ENCODE measurements at regions not wholly inside any gene's neighbourhood (a gene's known extent, or its start where the extent isn't known, plus 50 kb on each side); places are given as distances from the start of the nearest gene placed in this dataset.

DNA sequence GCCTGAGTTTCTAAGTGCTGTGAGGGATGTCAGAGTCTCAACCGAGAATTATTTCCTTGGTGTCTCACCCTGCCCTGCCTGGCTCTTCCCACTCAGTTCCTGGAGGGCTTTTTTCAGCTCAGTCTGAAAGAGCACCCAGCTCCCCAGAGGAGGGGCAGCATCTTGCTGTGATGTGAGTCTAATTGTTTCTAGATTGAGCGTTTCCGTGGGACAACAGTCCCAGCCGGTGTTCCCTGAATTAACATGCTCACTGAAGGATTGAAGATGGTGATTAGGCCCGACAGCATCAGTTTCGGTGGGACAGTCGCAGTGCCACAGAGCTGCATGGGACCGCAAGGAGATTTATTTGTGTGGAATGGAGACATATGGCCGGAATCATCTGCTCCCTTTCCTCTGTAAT lies 587.6 kb downstream of the DHX35 start:
- WGBS, 3 donors = 65 to 79% (median 72%) methylated on average over 9 of the region's 9 CpGs
- intact Hi-C loops (cut with DNase I) = no loop called here
- no peaks in the 10 kb centered on the region for H3K4me1 ChIP-seq (ENCODE audit: insufficient read depth)

DNA sequence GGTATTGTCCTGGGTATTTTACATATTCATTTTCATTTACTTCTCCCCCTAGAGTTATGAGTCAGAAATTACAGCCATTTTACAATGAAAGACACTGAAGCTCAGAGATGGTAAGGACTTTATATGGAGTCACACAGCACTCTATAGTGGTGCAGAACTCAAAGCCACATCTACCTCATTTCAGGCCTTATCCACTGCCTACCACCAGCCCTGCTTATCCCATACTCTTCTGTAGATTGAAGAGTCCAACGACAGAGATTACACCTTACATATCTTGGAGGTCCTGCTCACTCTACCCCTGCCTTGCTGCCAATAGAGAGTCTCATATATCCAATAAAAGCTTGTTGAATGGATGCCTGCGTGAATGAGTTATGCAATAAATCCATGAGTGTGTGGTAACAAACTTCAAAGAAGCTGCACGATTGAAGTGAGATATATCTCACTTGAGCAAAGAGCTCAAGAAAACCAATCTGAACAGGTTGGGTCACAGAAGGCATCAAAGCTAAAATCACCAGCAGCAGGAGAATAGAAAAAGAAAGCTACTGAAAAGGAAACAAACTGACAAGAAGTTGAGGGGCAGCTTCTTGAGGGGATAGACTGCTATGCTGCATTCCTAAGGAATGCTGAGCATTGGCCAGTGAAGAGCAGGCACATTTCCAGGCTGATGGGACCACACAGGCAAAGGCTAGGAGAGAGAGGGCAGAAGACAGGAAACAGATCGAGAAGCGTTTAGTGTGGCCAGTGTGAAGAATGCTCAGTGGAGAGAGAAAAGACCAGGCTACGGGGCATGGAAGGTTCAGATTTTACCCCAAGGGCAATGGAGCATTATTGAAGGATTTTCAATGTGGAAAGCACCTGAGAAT lies 585.6 kb downstream of the DHX35 start:
- DNase-seq = no peak
- H3K36me3 ChIP-seq = no peaks in the 10 kb centered on the region
- H3K27me3 ChIP-seq = no peaks in the 10 kb centered on the region
- 52 to 57% (median 54%) methylated on average over 6 of the region's 6 CpGs for WGBS, 3 donors
- intact Hi-C loops (cut with DNase I) = no loop called here
- no peak for TF ChIP-seq CTCF (IDR thresholded peaks at IDR 0.05)
- TF ChIP-seq POLR2A (IDR thresholded peaks at IDR 0.05) = no peak
- TF ChIP-seq EP300 (IDR thresholded peaks at IDR 0.05) = no peak
- no peaks in the 10 kb centered on the region for H3K9me3 ChIP-seq
- H3K4me3 ChIP-seq = no peak overlapping the region
- H3K4me1 ChIP-seq (ENCODE audit: insufficient read depth) = no peaks in the 10 kb centered on the region
- no peak overlapping the region for H3K27ac ChIP-seq

More for the DNA sequence above, 587.6 kb downstream of the DHX35 start:
- no peak overlapping the region for H3K27ac ChIP-seq
- TF ChIP-seq POLR2A (IDR thresholded peaks at IDR 0.05) (no peak), EP300 (IDR thresholded peaks at IDR 0.05) (no peak), CTCF (IDR thresholded peaks at IDR 0.05) (no peak)
- DNase-seq = no peak
- H3K4me3 ChIP-seq = no peak overlapping the region
- H3K36me3 ChIP-seq = no peaks in the 10 kb centered on the region
- H3K9me3 ChIP-seq = no peaks in the 10 kb centered on the region
- H3K27me3 ChIP-seq = no peaks in the 10 kb centered on the region

GRCh38 chr20:39541136-39541803 lies 579.1 kb downstream of the DHX35 start:
- TF ChIP-seq POLR2A (IDR thresholded peaks at IDR 0.05) (no peak), CTCF (IDR thresholded peaks at IDR 0.05) (no peak), EP300 (IDR thresholded peaks at IDR 0.05) (no peak)
- Histone ChIP-seq H3K27ac (no peak overlapping the region), H3K9me3 (no peaks in the 10 kb centered on the region), H3K27me3 (no peaks in the 10 kb centered on the region), H3K4me3 (no peak overlapping the region), H3K36me3 (no peaks in the 10 kb centered on the region), H3K4me1 (ENCODE audit: insufficient read depth) (no peaks in the 10 kb centered on the region)
- intact Hi-C loops (cut with DNase I) = no loop called here
- DNase-seq = no peak
- 69 to 75% (median 70%) methylated on average over 2 of the region's 2 CpGs for WGBS, 3 donors

DNA sequence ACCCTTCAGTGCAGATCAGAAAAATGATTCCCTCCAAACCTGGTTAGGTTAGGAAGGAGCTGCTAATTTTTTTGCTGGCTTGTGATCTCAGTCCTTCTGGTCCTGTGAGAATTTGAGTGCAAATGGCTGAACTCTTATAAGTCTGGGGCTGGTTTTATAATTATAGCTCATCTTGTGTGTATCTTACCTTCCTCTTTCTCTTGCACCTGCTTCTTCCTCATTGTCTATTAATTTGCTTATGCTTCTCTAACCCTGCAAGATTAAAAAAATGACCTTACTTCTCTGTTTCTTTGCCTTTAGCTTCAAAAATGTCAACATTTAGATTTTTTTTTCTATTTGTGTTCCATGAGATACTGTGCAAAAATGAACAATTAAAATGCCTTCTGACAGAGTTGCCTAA lies 576.2 kb downstream of the DHX35 start:
- no peaks in the 10 kb centered on the region for H3K9me3 ChIP-seq
- no peaks in the 10 kb centered on the region for H3K36me3 ChIP-seq
- no peak overlapping the region for H3K4me3 ChIP-seq
- TF ChIP-seq EP300 (IDR thresholded peaks at IDR 0.05) = no peak
- TF ChIP-seq POLR2A (IDR thresholded peaks at IDR 0.05) = no peak
- intact Hi-C loops (cut with DNase I) = no loop called here
- no peak overlapping the region for H3K27ac ChIP-seq
- H3K4me1 ChIP-seq (ENCODE audit: insufficient read depth) = no peaks in the 10 kb centered on the region
- DNase-seq = no peak
- H3K27me3 ChIP-seq = no peaks in the 10 kb centered on the region

- H3K27ac ChIP-seq = no peak overlapping the region
- no peak overlapping the region for H3K4me3 ChIP-seq
- no peaks in the 10 kb centered on the region for H3K36me3 ChIP-seq
- no peaks in the 10 kb centered on the region for H3K4me1 ChIP-seq (ENCODE audit: insufficient read depth)
- no peak for DNase-seq
- H3K27me3 ChIP-seq = no peaks in the 10 kb centered on the region
- no peaks in the 10 kb centered on the region for H3K9me3 ChIP-seq
- 93 to 100% (median 94%) methylated on average over 1 of the region's 1 CpG for WGBS, 3 donors
- intact Hi-C loops (cut with DNase I) = no loop called here
- TF ChIP-seq CTCF (IDR thresholded peaks at IDR 0.05) = no peak
- TF ChIP-seq POLR2A (IDR thresholded peaks at IDR 0.05) = no peak
- no peak for TF ChIP-seq EP300 (IDR thresholded peaks at IDR 0.05)
Observed at GRCh38 chr20:39535301-39535700, 573.2 kb downstream of the DHX35 start.

Data from ovary (tissue), 7 donors.